NCI-H446 treated with DMSO at 0.1 percent for 48 hours (cell line): ENCODE measurements at regions not wholly inside any gene's neighbourhood (a gene's known extent, or its start where the extent isn't known, plus 50 kb on each side); places are given as distances from the start of the nearest gene placed in this dataset.

Experiments used
- DNase-seq: peaks from one replicate; lab custom pipeline; 2025; lab: John Stamatoyannopoulos, UW

GRCh38 chr9:79155308-79155707 lies 416.5 kb upstream of the TLE4 start:
- no peak for DNase-seq

DNA sequence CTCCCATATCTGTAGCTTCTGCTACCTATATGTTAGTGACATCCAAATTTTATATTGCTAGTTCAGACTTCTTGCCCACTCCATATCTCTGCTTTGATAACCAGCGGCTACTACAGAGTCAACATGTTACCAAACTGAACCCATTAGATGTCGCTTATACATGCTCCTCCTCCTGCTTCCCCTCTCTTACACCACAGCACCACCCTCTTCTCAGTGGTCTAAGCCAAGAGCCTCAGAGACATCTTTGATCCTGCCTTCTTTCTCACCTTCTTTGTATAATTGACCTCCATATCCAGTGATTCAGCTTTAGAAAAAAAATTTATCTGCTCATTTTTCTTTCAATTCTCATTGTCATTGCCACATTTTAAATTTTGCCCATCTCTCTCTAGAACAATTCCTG lies 408.2 kb upstream of the TLE4 start:
- no peak for DNase-seq

GRCh38 chr9:79164406-79164805 lies 407.4 kb upstream of the TLE4 start:
- DNase-seq = no peak

DNA sequence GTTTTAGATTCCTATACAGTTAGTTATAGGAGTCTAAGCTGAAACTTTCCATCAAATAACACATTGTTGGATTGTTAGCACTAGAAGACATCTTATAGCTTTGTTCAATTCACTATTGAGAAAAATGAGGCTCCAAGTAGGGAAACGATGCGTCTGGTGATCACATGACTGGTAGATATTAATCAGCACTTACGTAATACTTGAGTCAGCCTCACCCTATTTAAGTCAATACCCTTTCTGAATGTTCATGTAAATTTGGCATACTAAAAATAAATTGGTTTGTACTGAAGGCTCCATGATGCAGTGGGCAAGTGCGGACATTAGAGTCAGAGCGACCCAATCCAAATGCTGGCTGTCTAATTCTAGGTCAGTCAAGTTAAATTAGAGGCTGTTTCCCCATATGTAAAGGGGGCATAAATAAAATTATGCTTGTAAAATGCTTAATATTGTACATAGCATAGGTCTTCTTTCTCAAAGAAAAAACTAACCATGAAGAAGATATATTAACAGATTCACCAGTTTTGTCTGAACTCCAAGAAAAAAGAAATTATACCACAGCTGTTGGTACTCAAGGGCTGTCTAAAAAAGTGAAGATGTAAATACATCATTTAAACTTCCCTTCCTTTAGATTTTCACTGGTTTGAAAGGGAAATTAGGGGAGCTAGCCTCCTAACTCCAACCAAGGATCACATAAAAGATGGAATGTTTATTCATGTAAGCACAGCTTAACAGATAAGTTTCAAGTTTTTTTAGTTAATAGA lies 406.6 kb upstream of the TLE4 start:
- no peak for DNase-seq

DNA sequence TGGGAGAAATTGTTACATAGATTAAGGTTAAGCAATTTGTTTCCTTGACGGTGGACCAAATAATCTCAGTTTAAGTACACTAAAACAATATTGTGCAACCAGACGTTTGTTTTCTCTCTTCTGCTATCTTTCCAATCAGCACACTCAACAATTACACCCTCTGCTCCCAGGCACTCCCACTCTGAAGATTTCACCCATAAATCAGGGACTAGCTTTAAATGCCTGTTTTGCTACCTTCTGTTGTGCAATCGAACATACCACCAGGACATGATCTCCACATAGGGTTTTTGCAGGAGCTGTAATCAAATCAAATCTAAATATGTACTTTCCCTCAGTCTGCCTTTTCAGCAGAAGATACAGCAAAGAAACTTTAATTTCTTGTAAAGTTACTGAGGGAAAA lies 405.8 kb upstream of the TLE4 start:
- no peak for DNase-seq

- DNase-seq = no peak
Observed at GRCh38 chr9:79170643-79171042, 401.1 kb upstream of the TLE4 start.

DNA sequence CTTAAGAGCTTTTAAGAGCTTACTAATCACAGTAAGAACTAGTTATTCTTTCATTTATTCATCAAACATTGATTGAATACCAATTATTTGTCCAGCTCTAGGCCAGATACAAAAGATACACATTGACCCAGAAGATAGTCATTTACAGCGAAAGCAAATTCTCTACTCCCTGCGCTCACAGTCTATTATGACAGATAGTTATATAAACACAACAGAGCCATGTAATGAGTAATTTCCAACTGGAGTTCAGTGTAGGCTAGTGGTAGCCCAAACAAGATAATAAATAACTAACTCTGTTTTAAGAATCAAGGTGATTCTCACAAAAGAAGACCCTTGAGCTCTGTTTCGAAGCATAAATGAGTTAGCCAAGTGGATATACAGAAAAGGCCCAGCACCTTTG lies 397.8 kb upstream of the TLE4 start:
- DNase-seq = no peak

GRCh38 chr9:79176014-79176697 lies 395.6 kb upstream of the TLE4 start:
- no peak for DNase-seq

GRCh38 chr9:79184831-79185230 lies 386.9 kb upstream of the TLE4 start:
- no peak for DNase-seq

- DNase-seq = no peak
Observed at GRCh38 chr9:79185866-79186265, 385.9 kb upstream of the TLE4 start.

DNA sequence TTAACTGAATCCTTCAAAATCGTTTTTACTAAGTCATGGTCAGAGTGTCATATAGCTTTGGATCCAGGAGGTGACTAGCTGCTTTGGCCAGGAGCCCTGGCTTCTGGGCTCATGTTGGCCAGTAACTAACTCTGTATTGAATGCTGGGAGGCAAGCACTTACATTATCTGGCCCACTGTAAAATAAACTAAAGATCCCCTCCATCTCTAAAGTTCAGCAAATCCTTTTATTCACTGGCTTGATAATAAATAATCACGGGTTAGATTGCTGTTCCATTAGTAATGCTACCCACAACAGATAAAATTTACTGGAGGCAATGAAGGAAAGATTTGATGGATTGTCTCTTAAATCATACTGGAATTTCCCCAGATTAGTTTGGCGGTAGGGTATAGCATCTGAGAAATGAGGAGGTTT lies 382.2 kb upstream of the TLE4 start:
- no peak for DNase-seq

DNA sequence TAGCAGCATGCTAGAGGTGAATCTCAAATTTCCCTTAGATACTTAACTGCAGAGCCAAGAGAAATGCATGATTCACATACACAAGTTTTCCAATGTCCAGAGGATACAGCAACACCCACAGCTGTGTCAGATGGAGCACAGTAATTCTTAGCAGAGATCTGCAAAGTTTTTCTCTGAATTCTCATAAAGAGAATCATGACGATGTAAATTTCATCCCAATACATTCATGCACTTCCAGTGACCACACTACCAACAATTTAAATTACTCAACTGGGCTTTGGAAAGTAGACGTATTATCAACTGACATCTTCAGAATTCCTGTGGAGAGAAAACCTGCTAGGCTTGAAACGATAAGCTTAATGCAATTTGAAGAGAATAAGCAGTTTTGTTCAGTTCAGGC lies 378.8 kb upstream of the TLE4 start:
- DNase-seq = no peak

DNA sequence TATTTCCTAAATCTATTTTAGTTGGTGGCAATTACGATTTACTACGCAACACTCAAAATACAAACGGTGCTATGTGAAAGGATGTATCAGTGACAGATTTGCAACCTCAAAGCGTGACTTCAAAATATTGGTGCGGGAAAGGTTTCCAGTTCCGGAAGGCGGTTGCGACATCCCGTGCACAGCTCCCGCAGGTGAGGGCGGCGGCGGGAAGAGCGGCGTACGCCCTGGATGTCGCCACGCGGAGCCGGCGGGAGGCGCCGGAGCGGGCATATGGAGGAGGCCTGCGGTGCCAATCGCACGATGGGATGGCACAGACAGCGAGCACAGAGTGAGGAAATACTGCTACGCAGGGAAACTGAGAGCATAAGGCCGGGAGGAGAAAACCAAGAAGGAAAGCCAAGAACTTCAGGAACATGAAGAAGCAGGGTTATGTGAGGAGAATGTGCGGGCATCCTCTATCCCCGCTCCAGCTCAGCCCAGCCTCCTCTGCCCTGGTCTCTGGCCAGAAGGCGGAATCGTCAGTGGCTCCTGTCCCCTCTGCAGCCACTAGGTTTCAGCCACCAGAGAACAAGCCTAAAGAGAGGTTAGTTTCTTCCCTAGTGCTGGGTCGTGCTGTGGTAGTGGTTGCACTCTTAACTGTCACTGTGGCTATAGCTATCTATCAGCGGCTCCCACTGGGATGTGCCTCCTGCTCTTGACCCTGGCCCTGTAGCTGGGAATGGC lies 378.1 kb upstream of the TLE4 start:
- DNase-seq = no peak

GRCh38 chr9:79195879-79196278 lies 375.9 kb upstream of the TLE4 start:
- DNase-seq = no peak

- no peak for DNase-seq
Observed at GRCh38 chr9:79196606-79197005, 375.2 kb upstream of the TLE4 start.

DNA sequence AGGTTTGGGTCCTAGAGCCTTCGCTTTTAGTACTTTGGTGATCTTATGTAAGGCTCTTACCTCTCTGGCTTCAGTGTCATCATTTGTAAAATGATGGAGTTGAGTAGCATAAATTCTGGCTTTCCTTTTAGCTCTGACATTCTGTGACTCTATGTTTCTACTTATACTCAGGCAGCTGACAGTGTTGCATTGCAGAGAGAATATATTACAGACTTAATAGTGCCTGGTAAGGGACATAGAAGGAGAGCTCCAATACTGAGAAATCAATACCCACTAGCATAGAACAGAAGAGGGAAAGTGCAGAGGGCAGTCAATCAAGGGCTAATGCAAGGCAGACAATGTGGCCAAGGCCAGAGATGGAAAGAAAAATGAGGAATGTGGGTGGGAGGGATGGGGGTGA lies 371.4 kb upstream of the TLE4 start:
- no peak for DNase-seq

- DNase-seq = no peak
Observed at GRCh38 chr9:79201636-79202035, 370.1 kb upstream of the TLE4 start.

DNA sequence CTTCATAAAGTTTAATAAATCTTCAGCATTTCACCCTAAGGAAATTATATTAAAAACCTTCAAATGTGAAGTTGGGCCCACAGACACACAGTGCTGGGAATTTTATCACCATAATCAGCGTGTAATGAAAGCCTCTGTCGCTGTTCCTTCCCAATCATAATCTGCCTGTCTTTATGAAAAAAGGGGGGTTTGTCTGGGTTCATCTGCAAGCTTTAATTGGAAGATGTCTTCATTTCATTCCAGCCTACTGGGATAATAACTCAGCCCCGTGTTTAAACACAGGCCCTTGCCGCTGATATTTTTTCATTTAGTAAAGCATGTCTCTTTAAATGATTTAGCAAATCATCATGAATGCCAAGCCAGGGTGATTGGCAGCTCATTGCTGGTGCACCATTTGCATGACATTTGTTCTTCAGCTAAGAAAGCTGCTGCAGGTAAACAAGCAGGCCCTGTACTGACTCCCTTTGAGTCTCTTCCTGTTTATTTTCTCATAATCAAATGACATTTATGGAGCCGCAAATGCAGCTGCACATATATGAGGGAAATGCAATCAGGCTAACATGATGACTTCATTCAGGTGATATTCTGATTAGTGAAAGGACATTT lies 362.9 kb upstream of the TLE4 start:
- no peak for DNase-seq

GRCh38 chr9:79210541-79211243 lies 361.1 kb upstream of the TLE4 start:
- no peak for DNase-seq

GRCh38 chr9:79213417-79214125 lies 358.2 kb upstream of the TLE4 start:
- no peak for DNase-seq

- no peak for DNase-seq
Observed at GRCh38 chr9:79215821-79216220, 355.9 kb upstream of the TLE4 start.
